NCI-H460 (cell line): ENCODE measurements at regions not wholly inside any gene's neighbourhood (a gene's known extent, or its start where the extent isn't known, plus 50 kb on each side); places are given as distances from the start of the nearest gene placed in this dataset.
"Not testable (repeated sequence)": the region's sequence is repeated elsewhere in the genome, so short reads cannot be mapped to it uniquely, and the experiment has no call there.

Experiments used
- DNase-seq: peaks from one replicate; pipeline ENCODE4 v3.0.0-alpha.2; 2016; ENCODE audit warnings: low read depth; ENCODE audit errors: extremely low read depth

DNA sequence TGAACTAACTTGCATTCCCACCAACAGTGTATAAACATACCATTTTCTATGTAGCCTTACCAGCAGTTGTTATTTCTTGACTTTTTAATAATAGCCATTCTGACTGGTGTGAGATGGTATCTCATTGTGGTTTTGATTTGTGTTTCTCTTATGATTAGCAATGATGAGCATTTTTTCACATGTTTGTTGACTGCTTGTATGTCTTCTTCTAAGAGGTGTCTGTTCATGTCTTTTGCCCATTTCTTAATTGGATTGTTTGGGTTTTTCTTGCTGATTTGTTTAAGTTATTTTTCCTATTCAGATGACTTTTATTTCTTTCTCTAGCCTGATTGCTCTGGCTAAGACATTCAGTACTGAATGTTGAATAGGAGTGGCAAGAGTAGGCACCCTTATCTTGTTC lies 230.3 kb downstream of the DAD1 start:
- DNase-seq = no peak

DNA sequence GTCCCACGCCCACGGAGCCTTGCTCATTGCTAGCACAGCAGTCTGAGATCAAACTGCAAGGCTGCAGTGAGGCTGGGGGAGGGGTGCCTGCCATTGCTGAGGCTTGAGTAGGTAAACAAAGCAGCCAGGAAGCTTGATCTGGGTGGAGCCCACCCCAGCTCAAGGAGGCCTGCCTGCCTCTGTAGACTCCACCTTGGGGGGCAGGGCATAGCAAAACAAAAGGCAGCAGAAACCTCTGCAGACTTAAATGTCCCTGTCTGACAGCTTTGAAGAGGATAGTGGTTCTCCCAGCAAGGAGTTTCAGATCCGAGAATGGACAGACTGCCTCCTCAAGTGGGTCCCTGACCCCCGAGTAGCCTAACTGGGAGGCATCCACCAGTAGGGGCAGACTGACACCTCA lies 239.7 kb downstream of the DAD1 start:
- not testable (repeated sequence) for DNase-seq

- DNase-seq = no peak
These were observed 244.4 kb downstream of the DAD1 start for GRCh38 chr14:22344673-22345072.

DNA sequence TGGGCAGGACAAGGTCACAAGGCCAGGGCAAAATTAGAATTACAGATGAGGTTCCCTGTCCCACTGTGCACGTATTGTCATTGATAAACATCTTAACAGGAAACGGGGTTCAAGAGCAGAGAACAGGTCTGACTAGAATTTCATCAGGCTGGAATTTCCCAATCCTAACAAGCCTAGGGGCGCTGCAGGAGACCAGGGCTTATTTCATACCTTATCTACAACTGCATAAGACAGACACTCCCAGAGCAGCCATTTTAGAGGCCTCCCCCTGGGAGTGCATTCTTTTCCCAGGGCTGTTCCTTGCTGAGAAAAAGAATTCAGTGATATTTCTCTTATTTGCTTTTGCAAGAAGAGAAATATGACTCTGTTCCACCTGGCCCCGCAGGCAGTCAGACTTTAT lies 244.8 kb downstream of the DAD1 start:
- not testable (repeated sequence) for DNase-seq

DNA sequence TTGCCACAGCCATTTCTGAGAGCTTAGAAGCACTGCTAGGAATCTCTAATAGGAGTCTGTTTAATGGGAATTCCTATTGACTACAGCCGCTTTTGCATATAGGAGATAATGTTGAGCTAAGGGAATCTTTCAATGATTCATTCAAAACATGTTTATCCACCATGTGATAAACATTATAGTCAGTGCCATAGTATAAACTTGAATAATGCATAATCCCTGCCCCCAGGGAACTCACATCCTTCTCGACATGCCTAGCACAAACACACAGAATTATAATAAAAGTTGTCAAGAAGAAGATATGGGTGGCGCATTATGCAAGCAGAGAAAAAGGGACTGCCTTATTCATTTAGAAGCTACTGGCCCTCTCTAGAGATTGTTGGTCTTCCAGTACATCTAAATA lies 248.0 kb downstream of the DAD1 start:
- no peak for DNase-seq

GRCh38 chr14:22338917-22339715 lies 249.9 kb downstream of the DAD1 start:
- DNase-seq = no peak

GRCh38 chr14:22338381-22338780 lies 250.6 kb downstream of the DAD1 start:
- no peak for DNase-seq

DNA sequence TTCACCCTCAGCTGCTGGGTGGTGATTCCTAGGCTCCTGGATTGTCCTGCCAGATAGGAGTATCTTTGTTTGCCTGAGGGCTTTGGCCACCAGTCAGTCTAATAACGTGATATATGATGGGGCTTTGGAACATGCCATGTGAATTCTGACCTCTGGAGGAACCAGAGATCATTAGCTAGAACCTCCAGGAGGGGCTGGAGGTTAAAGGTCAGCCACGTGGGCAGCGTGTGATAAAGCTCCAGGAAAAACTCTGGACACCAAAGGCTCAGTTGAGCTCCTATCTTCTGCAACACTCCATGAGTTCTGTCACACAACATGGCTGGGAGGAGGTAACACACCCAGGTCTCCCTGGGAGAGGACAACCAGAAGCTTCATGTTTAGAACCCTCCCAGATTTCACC lies 251.1 kb downstream of the DAD1 start:
- no peak for DNase-seq

DNA sequence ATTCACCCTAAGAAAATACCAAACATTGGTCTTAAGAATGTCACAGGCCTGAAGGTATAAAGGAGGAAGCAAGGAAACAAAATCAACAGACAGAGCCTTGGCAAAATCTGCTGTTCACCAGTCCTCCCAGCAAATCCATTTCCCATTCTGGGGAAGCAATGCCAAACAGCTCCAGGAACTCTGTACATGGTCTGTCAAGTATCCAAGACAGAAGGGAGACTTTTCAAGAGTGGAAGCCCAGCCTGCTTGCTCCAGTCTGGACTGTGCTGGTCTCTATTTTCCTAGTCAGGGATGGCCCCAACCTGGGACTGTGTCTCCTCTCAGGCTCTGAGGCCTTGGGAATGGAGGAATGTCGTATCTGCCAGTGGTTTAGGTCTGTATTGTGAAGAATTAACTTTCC lies 251.5 kb downstream of the DAD1 start:
- DNase-seq = no peak

GRCh38 chr14:22336031-22336430 lies 253.0 kb downstream of the DAD1 start:
- no peak for DNase-seq

DNA sequence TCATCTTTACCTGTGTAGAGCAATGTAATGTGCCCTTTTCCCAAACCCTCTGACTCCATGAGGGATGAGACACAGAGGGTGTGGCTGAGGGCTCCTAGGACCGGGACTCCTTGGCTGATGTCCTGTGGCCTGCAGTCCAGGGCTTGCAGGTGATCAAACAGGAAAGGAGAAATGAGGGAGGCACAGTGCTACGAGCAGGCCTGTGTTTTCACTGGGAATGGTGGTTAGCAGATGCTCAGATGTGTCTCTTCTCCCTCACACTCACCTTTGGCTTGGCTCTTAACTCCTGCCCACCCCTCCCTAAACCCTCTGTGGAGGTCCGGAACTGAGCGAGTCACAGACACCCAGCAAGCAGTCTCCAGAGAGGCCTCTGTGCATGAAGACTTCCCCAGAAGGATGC lies 254.4 kb downstream of the DAD1 start:
- DNase-seq = peak; percentile 21

GRCh38 chr14:22334275-22334577 lies 254.8 kb downstream of the DAD1 start:
- DNase-seq = no peak

GRCh38 chr14:22333422-22334274 lies 255.4 kb downstream of the DAD1 start:
- DNase-seq = peak; percentile 93

DNA sequence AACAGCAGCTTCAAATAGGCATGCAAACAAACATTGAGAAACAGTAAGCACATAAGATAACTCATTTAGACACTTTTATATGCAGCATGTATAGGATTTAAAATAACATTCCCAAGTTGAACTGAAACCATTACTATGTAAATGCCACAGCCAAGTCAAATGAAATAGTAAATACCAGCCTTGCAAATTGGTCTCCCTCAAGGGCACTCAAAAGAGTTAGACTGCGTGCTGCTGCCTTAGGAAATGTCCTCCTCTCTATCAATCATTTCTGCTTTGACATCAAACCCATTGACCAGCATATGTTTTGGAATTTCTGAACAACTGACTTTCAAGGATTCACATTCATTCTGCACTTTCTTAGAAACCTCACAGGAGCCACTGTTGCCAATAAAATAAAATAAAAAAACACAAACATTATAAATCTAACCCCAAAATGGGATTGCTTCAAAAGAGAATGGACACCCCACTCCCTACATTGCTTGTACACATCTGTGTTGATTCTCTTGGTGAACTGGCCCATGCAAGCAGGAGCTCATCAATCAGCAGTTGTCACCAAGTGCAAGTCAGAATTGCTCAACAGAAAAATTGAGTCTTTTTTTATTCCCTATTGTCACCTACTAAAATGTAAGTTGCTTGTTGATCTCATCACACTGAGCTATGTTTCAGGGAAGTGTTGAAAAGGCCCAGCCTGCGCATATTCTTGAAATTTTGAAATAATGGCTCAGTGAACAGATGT lies 256.2 kb downstream of the DAD1 start:
- peak; percentile 87 for DNase-seq

DNA sequence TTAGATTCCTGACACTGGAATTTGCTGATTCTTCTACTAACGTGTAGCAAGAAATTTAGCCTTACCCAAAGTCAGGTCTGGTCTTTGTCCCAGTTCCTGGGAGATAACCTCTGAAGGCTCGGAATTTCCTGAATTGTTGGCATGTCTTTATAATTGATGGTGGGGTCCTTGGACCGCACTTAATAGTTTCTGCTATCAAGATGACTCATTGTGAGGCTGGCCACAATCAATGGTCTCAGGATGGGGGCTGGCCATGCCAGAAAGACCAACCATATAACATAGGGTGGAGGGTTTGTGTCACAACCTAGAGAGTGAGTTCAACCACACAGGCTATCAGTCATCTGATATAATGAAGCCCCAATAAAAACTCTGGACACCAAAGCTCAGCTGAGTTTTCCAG lies 259.7 kb downstream of the DAD1 start:
- no peak for DNase-seq

- DNase-seq = no peak
These were observed 263.2 kb downstream of the DAD1 start for GRCh38 chr14:22325676-22326400.

GRCh38 chr14:22320362-22320750 lies 268.7 kb downstream of the DAD1 start:
- DNase-seq = no peak

- peak; percentile 67 for DNase-seq
These were observed 269.3 kb downstream of the DAD1 start for GRCh38 chr14:22319526-22320361.

- no peak for DNase-seq
These were observed 270.1 kb downstream of the DAD1 start for GRCh38 chr14:22318951-22319350.

DNA sequence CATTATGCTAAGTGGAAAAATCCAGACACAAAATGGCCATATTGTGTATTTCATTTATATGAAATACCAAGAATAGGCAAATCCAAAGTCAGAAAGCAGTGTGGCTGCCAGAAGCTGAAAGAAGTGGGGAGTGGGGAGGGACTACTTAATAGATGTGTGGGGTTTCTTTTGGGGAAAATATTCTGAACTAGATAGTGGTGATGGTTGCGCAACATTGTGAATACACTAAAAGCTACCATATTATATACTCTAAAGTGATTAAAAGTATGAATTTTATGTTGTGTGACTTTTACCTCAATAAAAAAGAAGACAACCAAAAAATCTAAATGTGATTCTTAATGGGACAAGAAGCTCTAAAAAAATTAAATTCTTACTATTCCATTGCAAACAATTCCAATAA lies 272.6 kb downstream of the DAD1 start:
- DNase-seq = no peak
